Calu3 (cell line): ENCODE measurements at regions not wholly inside any gene's neighbourhood (a gene's known extent, or its start where the extent isn't known, plus 50 kb on each side); places are given as distances from the start of the nearest gene placed in this dataset.

Experiments
- BruUV-seq: library from RNA; stranded (reverse); fragments of 400-500 nt; replicated peaks from 2 replicates; lab custom pipeline; 2021; lab: Mats Ljungman, UMichigan
- CTCF ChIA-PET: fragments of 300-600 bp; sonication (Branson Sonifier 250); formaldehyde crosslinking; loops from one replicate; lab custom pipeline; 2022; ENCODE audit warnings: antibody characterized with exemption; lab: Charles Lee
- DNase-seq: peaks from one replicate; pipeline ENCODE4 v3.0.0; 2022
- H3K27ac Mint-ChIP-seq: one replicate; pipeline ENCODE4 v1.8.0; 2022; ENCODE audit warnings: mixed read lengths; ENCODE audit not compliant: unreplicated experiment
- H3K27me3 Mint-ChIP-seq: one replicate; pipeline ENCODE4 v1.8.0; 2022; ENCODE audit warnings: mixed read lengths; ENCODE audit not compliant: unreplicated experiment
- H3K36me3 Mint-ChIP-seq: one replicate; pipeline ENCODE4 v1.8.0; 2022; ENCODE audit warnings: mild to moderate bottlenecking, moderate library complexity, mixed read lengths; ENCODE audit not compliant: insufficient read depth, unreplicated experiment
- H3K4me1 Mint-ChIP-seq: one replicate; pipeline ENCODE4 v1.8.0; 2022; ENCODE audit warnings: mild to moderate bottlenecking, low read depth, mixed read lengths; ENCODE audit not compliant: unreplicated experiment
- H3K4me3 Mint-ChIP-seq: one replicate; pipeline ENCODE4 v1.8.0; 2022; ENCODE audit warnings: mild to moderate bottlenecking, low read depth, moderate library complexity, mixed read lengths; ENCODE audit not compliant: unreplicated experiment
- H3K9me3 Mint-ChIP-seq: one replicate; pipeline ENCODE4 v1.8.0; 2022; ENCODE audit warnings: low read depth, mixed read lengths; ENCODE audit not compliant: unreplicated experiment
- CTCF ChIP-seq: fragments of 200-600 bp; IDR thresholded peaks from one replicate; pipeline ENCODE4 v1.8.0; 2022; ENCODE audit warnings: antibody characterized with exemption; ENCODE audit not compliant: unreplicated experiment
- intact Hi-C: fragments of 100-400 bp; cut with micrococcal nuclease; formaldehyde crosslinking; loops from one replicate; pipeline ENCODE4 v1.10.0; 2022; ENCODE audit not compliant: unreplicated experiment

DNA sequence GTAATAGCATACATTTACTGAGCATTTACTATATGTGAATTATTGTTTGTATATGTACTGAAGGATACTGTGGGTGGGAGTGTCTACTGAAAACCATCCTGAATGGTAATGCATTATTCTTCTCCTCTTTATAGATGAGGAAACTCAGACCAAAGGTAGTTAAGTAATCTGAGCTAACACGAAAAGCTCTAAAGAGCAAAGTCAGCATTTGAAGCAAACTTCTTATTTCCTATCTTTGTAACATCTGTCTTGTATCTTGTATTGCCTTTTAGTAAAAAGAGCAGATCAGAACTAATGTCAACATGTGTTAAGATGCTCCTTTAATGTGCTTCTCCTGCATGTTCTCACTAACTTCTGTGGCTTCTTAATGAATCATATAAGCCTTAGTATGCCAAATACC, 382.8 kb upstream of the NXPH2 start:
- DNase-seq = no peak
- CTCF ChIA-PET = no interaction called here
- no peaks in the 10 kb centered on the region for H3K36me3 Mint-ChIP-seq
- no peak for TF ChIP-seq CTCF
- BruUV-seq = no TSS peak
- H3K4me3 Mint-ChIP-seq = no peak overlapping the region
- H3K9me3 Mint-ChIP-seq = peaks cover 9% of the 10 kb centered on the region
- intact Hi-C loops = no loop called here
- no peak overlapping the region for H3K27ac Mint-ChIP-seq
- H3K4me1 Mint-ChIP-seq = no peaks in the 10 kb centered on the region
- H3K27me3 Mint-ChIP-seq = no peaks in the 10 kb centered on the region

- CTCF ChIA-PET = no interaction called here
- Mint-ChIP-seq H3K27ac (no peak overlapping the region), H3K27me3 (no peaks in the 10 kb centered on the region), H3K36me3 (no peaks in the 10 kb centered on the region), H3K9me3 (peaks cover 9% of the 10 kb centered on the region), H3K4me3 (no peak overlapping the region), H3K4me1 (no peaks in the 10 kb centered on the region)
- intact Hi-C loops = no loop called here
- no TSS peak for BruUV-seq
- TF ChIP-seq CTCF = no peak
- no peak for DNase-seq
Observed at GRCh38 chr2:139162456-139162855, 382.3 kb upstream of the NXPH2 start.

DNA sequence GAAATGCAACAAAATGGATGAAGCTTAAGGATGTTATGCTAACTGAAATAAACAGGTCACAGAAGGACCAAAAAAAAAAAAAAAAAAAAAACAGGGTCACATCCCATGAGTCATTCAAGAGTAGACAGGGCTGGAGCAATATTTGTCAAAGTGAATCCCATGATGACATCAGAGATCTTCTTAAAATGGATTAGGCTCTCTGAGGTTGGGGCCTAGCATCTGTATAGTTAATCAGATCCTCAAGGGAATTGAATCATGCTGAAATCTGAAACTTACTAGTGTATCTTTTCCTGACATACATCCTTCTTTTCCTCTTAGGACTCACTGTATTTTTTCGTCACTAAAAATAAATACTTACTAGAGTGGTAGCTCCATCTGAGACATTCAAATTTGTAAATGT, 380.6 kb upstream of the NXPH2 start:
- H3K27ac Mint-ChIP-seq = no peak overlapping the region
- intact Hi-C loops = no loop called here
- H3K27me3 Mint-ChIP-seq = no peaks in the 10 kb centered on the region
- TF ChIP-seq CTCF = no peak
- DNase-seq = no peak
- no peak overlapping the region for H3K4me3 Mint-ChIP-seq
- no peaks in the 10 kb centered on the region for H3K4me1 Mint-ChIP-seq
- peaks cover 9% of the 10 kb centered on the region for H3K9me3 Mint-ChIP-seq
- no TSS peak for BruUV-seq
- no peaks in the 10 kb centered on the region for H3K36me3 Mint-ChIP-seq
- CTCF ChIA-PET = no interaction called here

- Mint-ChIP-seq H3K4me3 (no peak overlapping the region), H3K36me3 (no peaks in the 10 kb centered on the region), H3K9me3 (peaks cover 9% of the 10 kb centered on the region), H3K27me3 (no peaks in the 10 kb centered on the region), H3K27ac (no peak overlapping the region), H3K4me1 (no peaks in the 10 kb centered on the region)
- CTCF ChIA-PET = no interaction called here
- no peak for TF ChIP-seq CTCF
- DNase-seq = no peak
- BruUV-seq = no TSS peak
- intact Hi-C loops = no loop called here
Observed at GRCh38 chr2:139159177-139159576, 379.0 kb upstream of the NXPH2 start.
